WTC11 (cell line): ENCODE measurements at regions not wholly inside any gene's neighbourhood (a gene's known extent, or its start where the extent isn't known, plus 50 kb on each side); places are given as distances from the start of the nearest gene placed in this dataset.

Experiments used
- ATAC-seq: fragments of 200-7000 bp; cut with Tn5 transposase; 2 replicates; pipeline ENCODE4 v1.10.0; 2021; ENCODE audit warnings: mild to moderate bottlenecking, moderate library complexity
- CTCF ChIA-PET: fragments of 300-600 bp; sonication (Branson Sonifier 250); formaldehyde crosslinking; loops from one replicate; lab custom pipeline; 2021; ENCODE audit warnings: antibody characterized with exemption; lab: Charles Lee
- POLR2A ChIA-PET: fragments of 350-600 bp; sonication (Branson Sonifier 250); formaldehyde crosslinking; loops from one replicate; lab custom pipeline; 2021; ENCODE audit warnings: antibody characterized with exemption; lab: Charles Lee
- DNase-seq: peaks from one replicate; pipeline ENCODE4 v3.0.0; 2021; ENCODE audit warnings: low spot score
- H3K27ac Mint-ChIP-seq: 2 replicates; pipeline ENCODE4 v1.8.0; 2021; ENCODE audit warnings: mixed read lengths
- H3K27me3 Mint-ChIP-seq: 2 replicates; pipeline ENCODE4 v1.8.0; 2021; ENCODE audit warnings: low read depth, mild to moderate bottlenecking, moderate library complexity, mixed read lengths
- H3K36me3 Mint-ChIP-seq: 2 replicates; pipeline ENCODE4 v1.8.0; 2021; ENCODE audit warnings: mixed read lengths
- H3K4me1 Mint-ChIP-seq: 2 replicates; pipeline ENCODE4 v1.8.0; 2022; ENCODE audit warnings: mixed read lengths
- H3K4me3 Mint-ChIP-seq: 2 replicates; pipeline ENCODE4 v1.8.0; 2021; ENCODE audit warnings: mild to moderate bottlenecking, moderate library complexity, mixed read lengths
- H3K9me3 Mint-ChIP-seq: 2 replicates; pipeline ENCODE4 v1.8.0; 2021; ENCODE audit warnings: mixed read lengths
- ARID4B ChIP-seq: sonication (generic); formaldehyde crosslinking; IDR thresholded peaks from 2 replicates; pipeline ENCODE4 v1.8.0; 2023; ENCODE audit warnings: missing genetic modification reagents, mild to moderate bottlenecking, borderline replicate concordance
- CTCF ChIP-seq: fragments of 200-600 bp; IDR thresholded peaks from 2 replicates; pipeline ENCODE4 v1.8.0; 2022; ENCODE audit warnings: antibody characterized with exemption
- ELF4 ChIP-seq: sonication (generic); formaldehyde crosslinking; IDR thresholded peaks from 2 replicates; pipeline ENCODE4 v1.8.1; 2022; ENCODE audit warnings: low read depth, mild to moderate bottlenecking, moderate library complexity, missing genetic modification reagents
- EMX1 ChIP-seq: fragments of 250-450 bp; sonication (Bioruptor Pico); IDR thresholded peaks from 2 replicates; pipeline ENCODE4 v1.8.0; 2021; ENCODE audit warnings: mild to moderate bottlenecking
- ESRRA ChIP-seq: sonication (generic); formaldehyde crosslinking; IDR thresholded peaks from 2 replicates; pipeline ENCODE4 v1.8.1; 2022; ENCODE audit warnings: mild to moderate bottlenecking, missing genetic modification reagents, borderline replicate concordance
- ETV6 ChIP-seq: sonication (generic); formaldehyde crosslinking; IDR thresholded peaks from 2 replicates; pipeline ENCODE4 v1.8.1; 2022; ENCODE audit warnings: mild to moderate bottlenecking, missing genetic modification reagents
- GABPB1 ChIP-seq: sonication (generic); formaldehyde crosslinking; IDR thresholded peaks from 2 replicates; pipeline ENCODE4 v1.8.1; 2023; ENCODE audit warnings: mild to moderate bottlenecking, missing genetic modification reagents
- KAT7 ChIP-seq: sonication (generic); formaldehyde crosslinking; IDR thresholded peaks from 2 replicates; pipeline ENCODE4 v1.8.1; 2023; ENCODE audit warnings: missing genetic modification reagents, mild to moderate bottlenecking, borderline replicate concordance
- MLX ChIP-seq: sonication (generic); formaldehyde crosslinking; IDR thresholded peaks from 2 replicates; pipeline ENCODE4 v1.8.1; 2023; ENCODE audit warnings: mild to moderate bottlenecking, missing genetic modification reagents, moderate library complexity
- MYBL2 ChIP-seq: sonication (generic); formaldehyde crosslinking; IDR thresholded peaks from 2 replicates; pipeline ENCODE4 v1.8.1; 2023; ENCODE audit warnings: mild to moderate bottlenecking, moderate library complexity, missing genetic modification reagents
- NFE2L1 ChIP-seq: sonication (generic); formaldehyde crosslinking; IDR thresholded peaks from 2 replicates; pipeline ENCODE4 v1.8.1; 2023; ENCODE audit warnings: missing genetic modification reagents
- NR2C2 ChIP-seq: sonication (generic); formaldehyde crosslinking; IDR thresholded peaks from 2 replicates; pipeline ENCODE4 v1.8.0; 2022; ENCODE audit warnings: mild to moderate bottlenecking, missing genetic modification reagents
- PREB ChIP-seq: sonication (generic); formaldehyde crosslinking; IDR thresholded peaks from 2 replicates; pipeline ENCODE4 v1.8.1; 2022; ENCODE audit warnings: mild to moderate bottlenecking, missing genetic modification reagents, moderate library complexity, borderline replicate concordance
- RELA ChIP-seq: sonication (generic); formaldehyde crosslinking; IDR thresholded peaks from 2 replicates; pipeline ENCODE4 v1.8.1; 2022; ENCODE audit warnings: missing genetic modification reagents, mild to moderate bottlenecking, borderline replicate concordance
- RORB ChIP-seq: fragments of 250-450 bp; sonication (Bioruptor Pico); IDR thresholded peaks from 2 replicates; pipeline ENCODE4 v1.9.0; 2021; ENCODE audit warnings: mild to moderate bottlenecking
- SMAD4 ChIP-seq: sonication (generic); formaldehyde crosslinking; IDR thresholded peaks from 2 replicates; pipeline ENCODE4 v1.8.0; 2022; ENCODE audit warnings: mild to moderate bottlenecking, missing genetic modification reagents
- SP1 ChIP-seq: sonication (generic); formaldehyde crosslinking; conservative IDR thresholded peaks from 2 replicates; pipeline ENCODE4 v1.8.1; 2022; ENCODE audit warnings: missing genetic modification reagents
- TEAD1 ChIP-seq: sonication (generic); formaldehyde crosslinking; IDR thresholded peaks from 2 replicates; pipeline ENCODE4 v1.8.0; 2022; ENCODE audit warnings: mild to moderate bottlenecking, missing genetic modification reagents
- USF1 ChIP-seq: sonication (generic); formaldehyde crosslinking; IDR thresholded peaks from 2 replicates; pipeline ENCODE4 v1.8.0; 2022; ENCODE audit warnings: mild to moderate bottlenecking, missing genetic modification reagents
- ZBTB21 ChIP-seq: sonication (generic); formaldehyde crosslinking; IDR thresholded peaks from 2 replicates; pipeline ENCODE4 v1.8.1; 2023; ENCODE audit warnings: mild to moderate bottlenecking, missing genetic modification reagents, borderline replicate concordance
- ZNF232 ChIP-seq: sonication (generic); formaldehyde crosslinking; IDR thresholded peaks from 2 replicates; pipeline ENCODE4 v1.8.0; 2022; ENCODE audit warnings: mild to moderate bottlenecking, missing genetic modification reagents
- ZNF263 ChIP-seq: sonication (generic); formaldehyde crosslinking; IDR thresholded peaks from 2 replicates; pipeline ENCODE4 v1.8.1; 2022; ENCODE audit warnings: low read depth, mild to moderate bottlenecking, moderate library complexity, missing genetic modification reagents
- ZNF425 ChIP-seq: fragments of 250-450 bp; sonication (Bioruptor Pico); conservative IDR thresholded peaks from 2 replicates; pipeline ENCODE4 v1.9.0; 2021; ENCODE audit warnings: mild to moderate bottlenecking
- ZSCAN18 ChIP-seq: fragments of 250-450 bp; sonication (Bioruptor Pico); IDR thresholded peaks from 2 replicates; pipeline ENCODE4 v2.1.2; 2022; ENCODE audit warnings: mild to moderate bottlenecking, moderate library complexity

GRCh38 chr6:54778731-54779130, 67.8 kb upstream of the FAM83B start (continued):
- TF ChIP-seq CTCF (no peak), NR2C2 (no peak)

GRCh38 chr6:54784011-54784410, 62.6 kb upstream of the FAM83B start:
- POLR2A ChIA-PET = no interaction called here
- no peak for ATAC-seq
- TF ChIP-seq ELF4 (no peak), ZNF263 (no peak), ZSCAN18 (CRISPR knock-in tag) (no peak), KAT7 (CRISPR knock-in tag) (no peak), USF1 (CRISPR knock-in tag) (no peak), GABPB1 (CRISPR knock-in tag) (no peak), ZBTB21 (CRISPR knock-in tag) (no peak), ZNF425 (CRISPR knock-in tag) (no peak), SMAD4 (no peak), SP1 (CRISPR knock-in tag) (no peak), EMX1 (CRISPR knock-in tag) (no peak), ETV6 (no peak)
- Mint-ChIP-seq H3K4me1 (peaks cover 9% of the 10 kb centered on the region), H3K9me3 (peaks cover 7% of the 10 kb centered on the region), H3K27ac (no peak overlapping the region), H3K4me3 (no peak overlapping the region), H3K27me3 (no peaks in the 10 kb centered on the region), H3K36me3 (no peaks in the 10 kb centered on the region)
- CTCF ChIA-PET = no interaction called here
- no peak for DNase-seq

- Mint-ChIP-seq H3K9me3 (peaks cover 10% of the 10 kb centered on the region), H3K4me1 (peaks cover 9% of the 10 kb centered on the region), H3K36me3 (no peaks in the 10 kb centered on the region), H3K4me3 (no peak overlapping the region), H3K27ac (no peak overlapping the region), H3K27me3 (no peaks in the 10 kb centered on the region)
- ChIA-PET POLR2A (interaction anchor here (0.7 kb wide), 1 partner anchor 482 kb away, joined by 5 read pairs; no protein-coding TSS in a partner anchor), CTCF (no interaction called here)
- DNase-seq (no peak), ATAC-seq (no peak)
- TF ChIP-seq RELA (CRISPR knock-in tag) (no peak), ELF4 (no peak), MLX (CRISPR knock-in tag) (no peak), RORB (CRISPR knock-in tag) (no peak), ARID4B (CRISPR knock-in tag) (no peak), MYBL2 (CRISPR knock-in tag) (no peak), ESRRA (CRISPR knock-in tag) (no peak), PREB (CRISPR knock-in tag) (no peak), ZNF232 (CRISPR knock-in tag) (no peak), TEAD1 (no peak), ZNF263 (no peak), NFE2L1 (no peak)
Observed at GRCh38 chr6:54786154-54786553, 60.4 kb upstream of the FAM83B start.
